Stimulated activated naive B cell treated with anti-CD40 and anti-IgM and Interleukin-4, amounts not matched to agents 10 μg/mL and 1 μg/mL and 100 μg/mL, for 72 hours (primary cell): ENCODE measurements at regions not wholly inside any gene's neighbourhood (a gene's known extent, or its start where the extent isn't known, plus 50 kb on each side); places are given as distances from the start of the nearest gene placed in this dataset.
A peak's percentile ranks its signal among the peaks of the same experiment; 100 is the strongest.

ENCODE experiments used
- ATAC-seq, 2 donors: fragments of 150-1000 bp; cut with Tn5 transposase; replicated peaks; 2 replicates each; pipeline ENCODE4 v1.10.0; 2021; ENCODE audit warnings: moderate library complexity in 1 of 2
- DNase-seq: peaks from one replicate; pipeline ENCODE4 v3.0.0; 2021
- H3K27ac Mint-ChIP-seq: one replicate; pipeline ENCODE4 v1.8.0; 2022; ENCODE audit warnings: mild to moderate bottlenecking, mixed read lengths
- H3K27me3 Mint-ChIP-seq, 2 donors: one replicate each; pipeline ENCODE4 v1.8.0; 2022; ENCODE audit warnings: mixed read lengths in 2 of 2
- H3K36me3 Mint-ChIP-seq, 2 donors: one replicate each; pipeline ENCODE4 v1.8.0; 2022; ENCODE audit warnings: mixed read lengths in 2 of 2, mild to moderate bottlenecking in 1 of 2
- H3K4me1 Mint-ChIP-seq, 2 donors: one replicate each; pipeline ENCODE4 v1.8.0; 2022; ENCODE audit warnings: mixed read lengths in 2 of 2, mild to moderate bottlenecking in 1 of 2
- H3K4me3 Mint-ChIP-seq, 2 donors: one replicate each; pipeline ENCODE4 v1.8.0; 2022; ENCODE audit warnings: mild to moderate bottlenecking in 2 of 2, mixed read lengths in 2 of 2, moderate library complexity in 1 of 2
- H3K9me3 Mint-ChIP-seq, 2 donors: one replicate each; pipeline ENCODE4 v1.8.0; 2022; ENCODE audit warnings: mixed read lengths in 2 of 2, mild to moderate bottlenecking in 1 of 2

- H3K36me3 Mint-ChIP-seq, result no peaks in the 10 kb centered on the region
- H3K9me3 Mint-ChIP-seq, result no peaks in the 10 kb centered on the region
- DNase-seq (no peak), ATAC-seq (no peak)
- no peak overlapping the region for H3K4me3 Mint-ChIP-seq
- peaks cover 4 to 18% of the 10 kb centered on the region in 2 donors for H3K4me1 Mint-ChIP-seq
- no peaks in the 10 kb centered on the region for H3K27me3 Mint-ChIP-seq
- no peak overlapping the region for H3K27ac Mint-ChIP-seq
These were observed 111.1 kb upstream of the RASA1 start for GRCh38 chr5:87156631-87157030.

DNA sequence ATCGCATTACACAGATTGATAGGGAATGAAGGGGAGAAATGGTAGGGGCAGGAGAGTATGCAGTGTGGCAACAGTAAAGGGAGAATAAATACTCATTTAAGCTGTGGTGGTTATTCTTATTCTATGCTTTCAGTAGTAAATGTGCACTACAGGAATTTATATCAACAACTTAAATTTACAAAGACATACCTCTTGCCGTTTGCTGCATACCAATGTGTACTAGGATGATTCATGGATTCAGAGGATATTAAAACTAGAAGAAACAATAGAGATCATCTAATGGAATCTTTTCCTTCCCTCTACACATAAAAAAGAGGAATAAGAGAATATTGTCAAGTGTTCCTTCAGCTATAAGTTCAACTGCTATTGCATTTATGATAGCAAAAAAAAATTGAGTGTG lies 103.3 kb upstream of the RASA1 start:
- ATAC-seq, result no peak
- Mint-ChIP-seq H3K27ac (no peak overlapping the region), H3K36me3 (no peaks in the 10 kb centered on the region), H3K4me1 (peaks cover 2 to 4% of the 10 kb centered on the region in 2 donors), H3K4me3 (no peak overlapping the region), H3K27me3 (no peaks in the 10 kb centered on the region), H3K9me3 (no peaks in the 10 kb centered on the region)
- DNase-seq, result no peak

DNA sequence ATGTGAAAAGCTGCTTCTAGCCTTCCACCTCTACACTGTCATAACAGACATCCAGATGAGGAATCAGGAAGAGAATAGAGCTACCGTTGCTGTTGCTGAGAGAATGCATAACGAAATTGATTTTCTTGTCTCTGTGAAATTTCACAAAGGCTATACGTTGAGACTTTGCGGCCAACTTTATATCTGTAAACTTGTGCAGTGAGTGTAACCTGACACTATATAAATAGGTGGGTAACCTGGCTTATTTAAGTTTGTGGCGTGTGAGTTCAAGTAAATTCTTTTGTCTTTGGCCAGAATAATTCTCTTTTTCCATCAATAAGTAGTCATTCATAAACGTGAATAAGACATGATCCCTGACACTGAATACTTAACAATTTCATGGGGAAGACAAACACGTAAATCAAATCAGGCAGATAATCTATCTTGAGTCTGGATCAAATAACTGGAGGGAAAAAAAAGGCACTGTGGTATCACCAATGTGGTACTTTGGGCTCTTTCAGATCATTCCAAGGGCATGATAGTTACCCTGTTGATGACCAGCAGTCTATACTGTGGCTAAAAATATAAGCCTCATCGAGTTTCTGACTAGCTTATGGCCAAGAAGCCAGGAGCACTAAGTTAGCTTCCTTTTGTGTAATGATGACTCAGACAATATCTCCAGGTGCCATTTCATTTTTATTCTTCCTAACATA lies 98.2 kb upstream of the RASA1 start:
- Mint-ChIP-seq H3K27ac (no peak overlapping the region), H3K9me3 (no peaks in the 10 kb centered on the region), H3K4me1 (peaks cover 3 to 6% of the 10 kb centered on the region in 2 donors), H3K36me3 (no peaks in the 10 kb centered on the region), H3K27me3 (no peaks in the 10 kb centered on the region), H3K4me3 (no peak overlapping the region)
- ATAC-seq (no peak), DNase-seq (no peak)

GRCh38 chr5:87170799-87171198 lies 96.9 kb upstream of the RASA1 start:
- H3K27me3 Mint-ChIP-seq, result no peaks in the 10 kb centered on the region
- H3K4me1 Mint-ChIP-seq, result peaks cover 3 to 5% of the 10 kb centered on the region in 2 donors
- no peak for DNase-seq
- no peak for ATAC-seq
- no peaks in the 10 kb centered on the region for H3K9me3 Mint-ChIP-seq
- H3K36me3 Mint-ChIP-seq, result no peaks in the 10 kb centered on the region
- H3K4me3 Mint-ChIP-seq, result no peak overlapping the region
- no peak overlapping the region for H3K27ac Mint-ChIP-seq

GRCh38 chr5:87182649-87183048 lies 85.0 kb upstream of the RASA1 start:
- ATAC-seq, result no peak
- H3K27me3 Mint-ChIP-seq, result no peaks in the 10 kb centered on the region
- peaks cover 14 to 26% of the 10 kb centered on the region in 2 donors for H3K4me1 Mint-ChIP-seq
- H3K9me3 Mint-ChIP-seq, result no peaks in the 10 kb centered on the region
- no peak overlapping the region for H3K4me3 Mint-ChIP-seq
- H3K27ac Mint-ChIP-seq, result no peak overlapping the region
- no peaks in the 10 kb centered on the region for H3K36me3 Mint-ChIP-seq
- DNase-seq, result no peak

GRCh38 chr5:87183896-87184295 lies 83.8 kb upstream of the RASA1 start:
- Mint-ChIP-seq H3K9me3 (no peaks in the 10 kb centered on the region), H3K27me3 (no peaks in the 10 kb centered on the region), H3K27ac (no peak overlapping the region), H3K4me3 (no peak overlapping the region), H3K36me3 (no peaks in the 10 kb centered on the region), H3K4me1 (peaks cover 14 to 26% of the 10 kb centered on the region in 2 donors)
- ATAC-seq (no peak), DNase-seq (no peak)

GRCh38 chr5:87184605-87185004 lies 83.1 kb upstream of the RASA1 start:
- no peak overlapping the region for H3K4me3 Mint-ChIP-seq
- peaks cover 14 to 26% of the 10 kb centered on the region in 2 donors for H3K4me1 Mint-ChIP-seq
- DNase-seq (no peak), ATAC-seq (no peak)
- H3K27ac Mint-ChIP-seq, result no peak overlapping the region
- H3K9me3 Mint-ChIP-seq, result no peaks in the 10 kb centered on the region
- no peaks in the 10 kb centered on the region for H3K27me3 Mint-ChIP-seq
- H3K36me3 Mint-ChIP-seq, result no peaks in the 10 kb centered on the region

- DNase-seq, result no peak
- Mint-ChIP-seq H3K9me3 (no peaks in the 10 kb centered on the region), H3K4me3 (no peak overlapping the region), H3K27me3 (no peaks in the 10 kb centered on the region), H3K27ac (no peak overlapping the region), H3K4me1 (peaks cover 16 to 39% of the 10 kb centered on the region in 2 donors), H3K36me3 (no peaks in the 10 kb centered on the region)
- no peak for ATAC-seq
These were observed 81.8 kb upstream of the RASA1 start for GRCh38 chr5:87185838-87186237.

GRCh38 chr5:87188391-87188790 lies 79.3 kb upstream of the RASA1 start:
- Mint-ChIP-seq H3K36me3 (no peaks in the 10 kb centered on the region), H3K9me3 (peaks cover 0 to 1% of the 10 kb centered on the region in 2 donors), H3K4me3 (no peak overlapping the region), H3K27ac (no peak overlapping the region), H3K4me1 (peaks cover 17 to 36% of the 10 kb centered on the region in 2 donors), H3K27me3 (no peaks in the 10 kb centered on the region)
- no peak for DNase-seq
- no peak for ATAC-seq

- no peak for DNase-seq
- Mint-ChIP-seq H3K27ac (no peak overlapping the region), H3K4me1 (peaks cover 13 to 42% of the 10 kb centered on the region in 2 donors)
These were observed 77.6 kb upstream of the RASA1 start for GRCh38 chr5:87190041-87190440.

GRCh38 chr5:87190687-87191086 lies 77.0 kb upstream of the RASA1 start:
- Mint-ChIP-seq H3K4me1 (peaks cover 18 to 48% of the 10 kb centered on the region in 2 donors), H3K4me3 (no peak overlapping the region), H3K27ac (no peak overlapping the region), H3K36me3 (no peaks in the 10 kb centered on the region), H3K27me3 (no peaks in the 10 kb centered on the region), H3K9me3 (peaks cover 0 to 1% of the 10 kb centered on the region in 2 donors)
- DNase-seq (no peak), ATAC-seq (peak; percentile 46 to 58)

More at GRCh38 chr5:87190041-87190440, 77.6 kb upstream of the RASA1 start:
- Mint-ChIP-seq H3K27me3 (no peaks in the 10 kb centered on the region), H3K9me3 (peaks cover 0 to 1% of the 10 kb centered on the region in 2 donors), H3K4me3 (no peak overlapping the region), H3K36me3 (no peaks in the 10 kb centered on the region)
- ATAC-seq, result no peak

DNA sequence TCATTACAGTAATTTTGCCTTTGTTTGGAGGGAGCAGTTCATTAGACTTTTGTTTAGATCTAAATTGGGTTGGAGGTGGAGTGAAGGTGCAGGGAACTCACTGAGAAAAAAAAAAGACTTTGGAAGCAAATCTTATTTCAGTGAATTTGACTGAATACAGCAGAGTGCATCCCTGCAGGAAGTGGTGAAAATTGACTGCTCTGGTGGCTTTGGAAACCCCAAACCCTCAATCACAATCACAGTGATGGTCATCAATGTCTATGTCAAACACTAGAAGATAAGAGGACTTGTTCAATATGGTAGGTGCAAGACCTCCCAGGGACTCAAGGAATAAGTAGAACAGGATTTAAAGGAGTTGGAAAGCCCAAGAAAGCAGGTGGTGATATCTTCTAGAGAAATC lies 76.0 kb upstream of the RASA1 start:
- Mint-ChIP-seq H3K36me3 (no peaks in the 10 kb centered on the region), H3K9me3 (peaks cover 0 to 1% of the 10 kb centered on the region in 2 donors), H3K4me3 (no peak overlapping the region), H3K4me1 (peaks cover 19 to 52% of the 10 kb centered on the region in 2 donors), H3K27me3 (no peaks in the 10 kb centered on the region), H3K27ac (no peak overlapping the region)
- DNase-seq, result no peak
- ATAC-seq, result no peak

DNA sequence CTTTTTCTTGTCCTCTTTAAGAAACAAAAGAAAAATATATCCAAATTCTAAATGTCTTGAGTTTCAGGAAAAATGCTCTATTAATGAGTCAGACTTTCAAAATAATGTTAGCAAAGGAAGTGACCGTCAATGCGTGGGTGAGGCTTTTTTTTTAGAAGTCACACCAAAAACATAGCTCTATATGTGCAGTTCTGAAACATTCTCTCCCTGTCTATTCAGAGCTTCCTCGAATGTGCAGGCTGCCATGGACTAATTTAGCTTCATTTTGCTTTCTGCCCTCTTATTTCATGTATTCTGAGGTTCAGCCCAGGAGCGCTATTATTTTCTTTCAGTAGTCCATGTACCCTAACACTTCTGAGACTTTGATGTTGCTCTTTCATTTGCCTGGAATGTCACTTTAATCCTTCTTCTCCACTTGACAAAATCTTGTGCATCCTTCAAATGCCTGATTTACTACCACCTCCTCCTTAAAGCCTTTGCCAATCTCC lies 72.5 kb upstream of the RASA1 start:
- H3K4me3 Mint-ChIP-seq, result peak overlapping the region; percentile 3 to 15
- ATAC-seq, result peak; percentile 56 to 75
- no peak overlapping the region for H3K27ac Mint-ChIP-seq
- no peaks in the 10 kb centered on the region for H3K36me3 Mint-ChIP-seq
- DNase-seq, result no peak
- peaks cover 0 to 3% of the 10 kb centered on the region in 2 donors for H3K9me3 Mint-ChIP-seq
- H3K27me3 Mint-ChIP-seq, result no peaks in the 10 kb centered on the region
- peaks cover 19 to 45% of the 10 kb centered on the region in 2 donors for H3K4me1 Mint-ChIP-seq

GRCh38 chr5:87195616-87196015 lies 72.1 kb upstream of the RASA1 start:
- H3K27ac Mint-ChIP-seq, result peak overlapping the region; percentile 70
- H3K9me3 Mint-ChIP-seq, result peaks cover 3 to 7% of the 10 kb centered on the region in 2 donors
- peaks cover 19 to 41% of the 10 kb centered on the region in 2 donors for H3K4me1 Mint-ChIP-seq
- ATAC-seq (no peak), DNase-seq (no peak)
- peaks cover 0 to 2% of the 10 kb centered on the region in 2 donors for H3K36me3 Mint-ChIP-seq
- peak overlapping the region; percentile 3 to 15 for H3K4me3 Mint-ChIP-seq
- no peaks in the 10 kb centered on the region for H3K27me3 Mint-ChIP-seq

DNA sequence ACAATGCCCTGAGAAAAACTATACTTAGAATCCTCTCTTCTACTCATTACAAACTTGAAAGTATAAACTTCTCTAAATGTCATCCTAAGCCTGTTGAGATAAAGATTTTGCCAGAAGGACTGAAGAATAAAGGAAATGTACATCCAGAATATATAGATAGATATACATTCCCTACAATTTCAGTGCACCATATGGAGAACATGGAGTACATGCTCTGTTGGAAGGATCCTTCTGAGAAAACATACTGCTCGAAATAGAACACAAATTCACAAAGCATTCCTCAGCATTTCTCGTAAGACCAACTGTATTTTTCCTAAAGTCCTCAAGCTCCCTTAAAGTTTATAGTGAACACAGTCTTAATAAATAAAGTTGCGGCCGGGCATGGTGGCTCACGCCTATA lies 69.7 kb upstream of the RASA1 start:
- H3K4me3 Mint-ChIP-seq, result no peak overlapping the region
- ATAC-seq (no peak), DNase-seq (no peak)
- H3K27ac Mint-ChIP-seq, result no peak overlapping the region
- H3K27me3 Mint-ChIP-seq, result no peaks in the 10 kb centered on the region
- peaks cover 7 to 11% of the 10 kb centered on the region in 2 donors for H3K9me3 Mint-ChIP-seq
- peaks cover 0 to 5% of the 10 kb centered on the region in 2 donors for H3K36me3 Mint-ChIP-seq
- H3K4me1 Mint-ChIP-seq, result peaks cover 7 to 21% of the 10 kb centered on the region in 2 donors
